ENCODE measurements at regions not wholly inside any gene's neighbourhood (a gene's known extent, or its start where the extent isn't known, plus 50 kb on each side); places are given as distances from the start of the nearest gene placed in this dataset.

DNA sequence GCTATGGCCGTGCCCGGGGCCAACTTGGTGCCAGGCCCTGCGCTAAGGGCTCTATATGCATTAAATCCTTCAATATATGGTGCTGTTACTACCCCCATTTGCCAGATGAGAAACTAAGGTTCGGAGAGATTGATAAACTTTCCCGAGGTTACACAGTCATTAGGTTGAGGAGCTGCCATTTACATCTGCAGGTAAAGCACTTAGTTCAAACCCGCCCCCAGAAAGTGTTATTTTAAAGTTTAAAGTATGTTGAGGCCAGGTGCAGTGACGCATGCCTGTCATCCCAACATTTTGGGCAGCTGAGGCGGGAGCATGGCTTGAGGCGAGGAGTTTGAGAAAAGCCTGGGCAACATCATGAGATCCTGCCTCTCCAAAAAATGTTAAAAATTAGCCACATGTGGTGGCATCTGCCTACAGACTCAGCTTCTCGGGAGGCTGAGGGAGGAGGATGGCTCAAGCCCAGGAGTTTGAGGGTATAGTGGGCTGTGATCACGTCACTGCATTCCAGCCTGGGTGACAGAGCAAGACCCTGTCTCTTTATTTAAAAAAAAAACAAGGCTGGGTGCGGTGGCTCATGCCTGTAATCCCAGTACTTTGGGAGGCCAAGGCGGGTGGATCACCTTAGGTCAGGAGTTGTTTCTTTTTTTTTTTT is 264.7 kb downstream of the PARN start:
- TF ChIP-seq, protein P1, sequence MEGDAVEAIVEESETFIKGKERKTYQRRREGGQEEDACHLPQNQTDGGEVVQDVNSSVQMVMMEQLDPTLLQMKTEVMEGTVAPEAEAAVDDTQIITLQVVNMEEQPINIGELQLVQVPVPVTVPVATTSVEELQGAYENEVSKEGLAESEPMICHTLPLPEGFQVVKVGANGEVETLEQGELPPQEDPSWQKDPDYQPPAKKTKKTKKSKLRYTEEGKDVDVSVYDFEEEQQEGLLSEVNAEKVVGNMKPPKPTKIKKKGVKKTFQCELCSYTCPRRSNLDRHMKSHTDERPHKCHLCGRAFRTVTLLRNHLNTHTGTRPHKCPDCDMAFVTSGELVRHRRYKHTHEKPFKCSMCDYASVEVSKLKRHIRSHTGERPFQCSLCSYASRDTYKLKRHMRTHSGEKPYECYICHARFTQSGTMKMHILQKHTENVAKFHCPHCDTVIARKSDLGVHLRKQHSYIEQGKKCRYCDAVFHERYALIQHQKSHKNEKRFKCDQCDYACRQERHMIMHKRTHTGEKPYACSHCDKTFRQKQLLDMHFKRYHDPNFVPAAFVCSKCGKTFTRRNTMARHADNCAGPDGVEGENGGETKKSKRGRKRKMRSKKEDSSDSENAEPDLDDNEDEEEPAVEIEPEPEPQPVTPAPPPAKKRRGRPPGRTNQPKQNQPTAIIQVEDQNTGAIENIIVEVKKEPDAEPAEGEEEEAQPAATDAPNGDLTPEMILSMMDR (IDR thresholded peaks at IDR 0.05), result no peak
- no peak for TF ChIP-seq POLR2A (IDR thresholded peaks at IDR 0.05)
- no peak for TF ChIP-seq POLR2AphosphoS5 (IDR thresholded peaks at IDR 0.05)

Measured in sigmoid colon (tissue), 4 donors.